Endothelial cell of umbilical vein (primary cell): ENCODE measurements at regions not wholly inside any gene's neighbourhood (a gene's known extent, or its start where the extent isn't known, plus 50 kb on each side); places are given as distances from the start of the nearest gene placed in this dataset.

ENCODE experiments used
- BruUV-seq: library from RNA; stranded (reverse); fragments of 400-500 nt; replicated peaks from 2 replicates; lab custom pipeline; 2021; lab: Mats Ljungman, UMichigan
- CTCF ChIA-PET: fragments of 300-600, 350-600 bp; sonication (Branson Sonifier 250); formaldehyde crosslinking; loops from one replicate; lab custom pipeline; 2021; ENCODE audit warnings: antibody characterized with exemption, inconsistent platforms; lab: Charles Lee
- POLR2A ChIA-PET: fragments of 300-600, 350-600 bp; sonication (Branson Sonifier 250); formaldehyde crosslinking; loops from one replicate; lab custom pipeline; 2021; ENCODE audit warnings: antibody characterized with exemption, inconsistent platforms; lab: Charles Lee
- DNase-seq: peaks from one replicate; pipeline ENCODE4 v3.0.0-alpha.2; 2011; ENCODE audit warnings: low read depth, low spot score
- FAIRE-seq: peaks from 2 replicates; lab custom pipeline; 2011; peaks lifted over from hg19 to GRCh38; lab: Jason Lieb, UNC
- H2AFZ ChIP-seq: 2 replicates; pipeline ENCODE4 v1.6.0; 2012; ENCODE audit warnings: low read depth, low read length, control low read depth, inconsistent platforms
- H3K27ac ChIP-seq: 2 replicates; pipeline ENCODE4 v1.5.1; 2011; ENCODE audit warnings: low read depth, mild to moderate bottlenecking, control low read depth, low read length, moderate library complexity; ENCODE audit not compliant: insufficient read depth
- H3K27me3 ChIP-seq, 2 experiments: 2 replicates each; pipeline versions ENCODE4 v1.6.0 to v1.6.1; 2011; ENCODE audit warnings: low read length in 2 of 2, mixed read lengths in 1 of 2; ENCODE audit not compliant: control insufficient read depth in 2 of 2, insufficient read depth in 2 of 2
- H3K36me3 ChIP-seq, 2 experiments: 2 replicates in 1 of 2; 3 replicates in 1 of 2; pipeline ENCODE4 v1.5.1; 2011; ENCODE audit warnings: low read length in 2 of 2, mild to moderate bottlenecking in 1 of 2, moderate library complexity in 1 of 2; ENCODE audit not compliant: control insufficient read depth in 2 of 2, insufficient read depth in 2 of 2; ENCODE audit errors: extremely low read depth in 1 of 2
- H3K4me1 ChIP-seq: 3 replicates; pipeline ENCODE4 v1.5.1; 2011; ENCODE audit warnings: mild to moderate bottlenecking, low read length; ENCODE audit not compliant: control insufficient read depth, insufficient read depth; ENCODE audit errors: extremely low read depth
- H3K4me2 ChIP-seq: 2 replicates; pipeline ENCODE4 v1.6.1; 2011; ENCODE audit warnings: low read length, control low read depth, mixed read lengths; ENCODE audit not compliant: insufficient read depth
- H3K4me3 ChIP-seq, 3 experiments: fragments of 200-600 bp in 1 of 3; sonication (generic), shearing (Covaris generic) in 1 of 3; replicated peaks in 1 of 3; 2 replicates each; pipeline ENCODE4 v1.5.1; 2011 to 2016; ENCODE audit warnings: control low read depth in 3 of 3, low read length in 3 of 3, mild to moderate bottlenecking in 2 of 3, inconsistent platforms in 1 of 3, low read depth in 1 of 3, moderate library complexity in 1 of 3; ENCODE audit not compliant: insufficient read depth in 1 of 3
- H3K79me2 ChIP-seq: 2 replicates; pipeline ENCODE4 v1.6.0; 2012; ENCODE audit warnings: low read length, inconsistent platforms; ENCODE audit not compliant: control insufficient read depth, insufficient read depth
- H3K9ac ChIP-seq: replicated peaks from 2 replicates; pipeline ENCODE3; 2011; ENCODE audit warnings: low read length, control low read depth; ENCODE audit not compliant: insufficient read depth; ENCODE audit errors: extremely low read depth
- H3K9me1 ChIP-seq: replicated peaks from 3 replicates; pipeline ENCODE4 v1.6.0; 2011; ENCODE audit warnings: mild to moderate bottlenecking, low read length; ENCODE audit not compliant: control insufficient read depth, insufficient read depth; ENCODE audit errors: extremely low read depth
- H3K9me3 ChIP-seq: replicated peaks from 2 replicates; pipeline ENCODE4 v1.5.1; 2012; ENCODE audit warnings: low read length, inconsistent platforms; ENCODE audit not compliant: control insufficient read depth, insufficient read depth
- H4K20me1 ChIP-seq: replicated peaks from 2 replicates; pipeline ENCODE3; 2011; ENCODE audit warnings: mild to moderate bottlenecking, low read length; ENCODE audit not compliant: control insufficient read depth, insufficient read depth; ENCODE audit errors: extremely low read depth
- CTCF ChIP-seq, 2 donors: IDR thresholded peaks; 1 replicate in 1 of 2; 2 replicates in 1 of 2; pipeline ENCODE4 v1.5.1; 2011; ENCODE audit warnings: low read length in 2 of 2, mild to moderate bottlenecking in 2 of 2, moderate library complexity in 2 of 2, control low read depth in 1 of 2, inconsistent platforms in 1 of 2, low read depth in 1 of 2; ENCODE audit not compliant: insufficient read depth in 1 of 2; ENCODE audit errors: extremely low read depth in 1 of 2
- EZH2 ChIP-seq: IDR thresholded peaks from 2 replicates; pipeline ENCODE4 v1.6.1; 2012; ENCODE audit warnings: borderline replicate concordance, low read depth, mild to moderate bottlenecking, moderate library complexity, low read length, inconsistent platforms; ENCODE audit not compliant: severe bottlenecking
- FOS ChIP-seq: IDR thresholded peaks from 2 replicates; pipeline ENCODE4 v1.6.1; 2011; ENCODE audit warnings: mild to moderate bottlenecking, low read length, moderate library complexity, borderline replicate concordance; ENCODE audit not compliant: insufficient read depth
- GATA2 ChIP-seq: IDR thresholded peaks from 2 replicates; pipeline ENCODE4 v1.7.0; 2011; ENCODE audit warnings: low read depth, mild to moderate bottlenecking, moderate library complexity, mixed read lengths, low read length; ENCODE audit not compliant: insufficient read length, insufficient read depth
- JUN ChIP-seq: IDR thresholded peaks from 2 replicates; pipeline ENCODE4 v1.6.1; 2011; ENCODE audit warnings: borderline replicate concordance, low read depth; ENCODE audit not compliant: insufficient read length, insufficient read depth
- MAX ChIP-seq: IDR thresholded peaks from 2 replicates; pipeline ENCODE4 v1.6.1; 2011; ENCODE audit not compliant: insufficient read depth, insufficient read length
- MYC ChIP-seq: IDR thresholded peaks from one replicate; pipeline ENCODE4 v1.6.1; 2011; ENCODE audit warnings: mild to moderate bottlenecking, low read depth, low read length
- POLR2A ChIP-seq: IDR thresholded peaks from 2 replicates; pipeline ENCODE4 v1.6.1; 2012; ENCODE audit warnings: low read depth, mild to moderate bottlenecking, control low read depth, low read length
- POLR2AphosphoS5 ChIP-seq: IDR thresholded peaks from 2 replicates; pipeline ENCODE4 v1.6.1; 2012; ENCODE audit warnings: low read depth, mild to moderate bottlenecking, control low read depth, low read length, moderate library complexity; ENCODE audit not compliant: insufficient read depth
- dilution Hi-C: fragments of 300-500 bp; cut with MboI; formaldehyde crosslinking; loops from one replicate; pipeline ENCODE4 v1.15.0; 2019; ENCODE audit warnings: low sequenced_read_pairs; ENCODE audit not compliant: extremely low pct_ligation_motif_present
- intact Hi-C: fragments of 100-400 bp; cut with micrococcal nuclease; formaldehyde crosslinking; loops from one replicate; pipeline ENCODE4 v1.10.0; 2022

DNA sequence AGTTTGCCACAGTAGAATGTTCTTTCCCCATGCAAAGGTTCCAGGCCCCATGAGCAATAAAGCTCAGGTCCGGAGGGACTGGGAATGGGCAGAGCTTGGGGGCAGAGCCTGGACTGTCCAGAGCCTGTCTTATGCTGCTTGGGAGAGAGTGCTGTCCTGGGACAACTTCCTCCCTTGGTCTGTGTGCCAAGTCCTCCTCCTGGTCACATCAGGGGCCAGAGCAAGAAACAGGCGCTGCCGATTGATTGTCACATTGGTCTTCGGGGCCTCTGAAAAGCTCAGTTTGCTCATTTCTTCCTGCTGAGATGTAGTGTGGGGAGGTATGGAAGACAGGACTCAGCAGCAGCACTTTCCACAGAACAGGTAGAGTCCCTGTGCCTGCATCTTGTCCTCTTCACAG lies 54.0 kb upstream of the FCN1 start:
- no peaks in the 10 kb centered on the region for H4K20me1 ChIP-seq
- H3K9me3 ChIP-seq = no peaks in the 10 kb centered on the region
- dilution Hi-C loops = no loop called here
- no peaks in the 10 kb centered on the region for H3K9me1 ChIP-seq
- H3K79me2 ChIP-seq = no peaks in the 10 kb centered on the region
- no peaks in the 10 kb centered on the region for H3K36me3 ChIP-seq
- H3K9ac ChIP-seq = no peak overlapping the region
- H2AFZ ChIP-seq = no peak overlapping the region
- ChIA-PET CTCF (no interaction called here), POLR2A (no interaction called here)
- no peak for DNase-seq
- peaks cover 0 to 2% of the 10 kb centered on the region in 2 experiments for H3K27me3 ChIP-seq
- intact Hi-C loops = no loop called here
- no peak overlapping the region for H3K4me3 ChIP-seq
- H3K4me1 ChIP-seq = no peaks in the 10 kb centered on the region
- no peak overlapping the region for H3K4me2 ChIP-seq
- TF ChIP-seq GATA2 (no peak), MAX (no peak), EZH2 (no peak), MYC (no peak), POLR2AphosphoS5 (no peak), JUN (no peak), POLR2A (no peak)
- no peak overlapping the region for H3K27ac ChIP-seq
- FAIRE-seq = no peak
- no TSS peak for BruUV-seq

DNA sequence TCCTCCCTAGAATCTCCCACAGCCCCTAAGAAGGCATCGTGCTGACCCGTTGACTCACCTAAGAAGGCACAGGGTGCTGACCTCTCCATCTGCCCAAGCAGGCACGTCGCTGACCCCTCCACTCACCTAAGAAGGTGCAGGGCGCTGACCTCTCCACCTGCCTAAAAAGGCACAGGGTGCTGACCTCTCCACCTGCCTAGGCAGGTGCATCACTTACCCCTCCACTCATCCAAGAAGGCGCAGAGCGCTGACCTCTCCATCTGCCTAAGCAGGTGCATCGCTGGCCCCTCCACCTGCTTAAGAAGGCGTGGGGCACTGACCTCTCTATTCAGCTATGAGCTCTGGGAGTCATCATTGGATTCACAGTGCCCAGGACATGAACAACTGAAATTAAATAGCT lies 54.4 kb upstream of the FCN1 start:
- Histone ChIP-seq H3K27ac (no peak overlapping the region), H3K9me1 (no peaks in the 10 kb centered on the region), H3K27me3 (peaks cover 0 to 2% of the 10 kb centered on the region in 2 experiments), H4K20me1 (no peaks in the 10 kb centered on the region), H3K9me3 (no peaks in the 10 kb centered on the region), H3K4me1 (no peaks in the 10 kb centered on the region), H2AFZ (no peak overlapping the region), H3K4me3 (no peak overlapping the region), H3K9ac (no peak overlapping the region), H3K79me2 (no peaks in the 10 kb centered on the region), H3K36me3 (no peaks in the 10 kb centered on the region), H3K4me2 (no peak overlapping the region)
- ChIA-PET CTCF (no interaction called here), POLR2A (no interaction called here)
- FAIRE-seq (no peak), DNase-seq (no peak)
- no TSS peak for BruUV-seq
- dilution Hi-C loops = no loop called here
- intact Hi-C loops = no loop called here
- TF ChIP-seq MYC (no peak), POLR2AphosphoS5 (no peak), GATA2 (no peak), CTCF (IDR thresholded peaks at IDR 0.05; ENCODE audit: extremely low read depth in 1 of 2, insufficient read depth in 1 of 2, low read depth in 1 of 2, low read length in 2 of 2) (no peak), POLR2A (no peak), EZH2 (no peak), JUN (no peak), FOS (no peak), MAX (no peak)
